CD14-positive monocyte (primary cell): ENCODE measurements at regions not wholly inside any gene's neighbourhood (a gene's known extent, or its start where the extent isn't known, plus 50 kb on each side); places are given as distances from the start of the nearest gene placed in this dataset.

Source experiments
- DNase-seq, 3 donors: peaks; one replicate each; pipeline ENCODE4 v3.0.0-alpha.2; 2011 to 2022
- H2AFZ ChIP-seq: 2 replicates; pipeline ENCODE4 v1.6.0; 2012; ENCODE audit warnings: mild to moderate bottlenecking, low read depth, low read length, inconsistent platforms; ENCODE audit not compliant: insufficient read depth, poor library complexity, severe bottlenecking
- H3K27ac ChIP-seq, 2 donors: 1 replicate in 1 of 2; 2 replicates in 1 of 2; pipeline ENCODE4 v1.5.1; 2012 to 2013; ENCODE audit warnings: low read length in 2 of 2, control low read depth in 1 of 2, inconsistent platforms in 1 of 2, low read depth in 1 of 2, mild to moderate bottlenecking in 1 of 2
- H3K27me3 ChIP-seq, 2 donors: one replicate each; pipeline versions ENCODE4 v1.6.0 to v1.6.1; 2011 to 2013; ENCODE audit warnings: low read length in 2 of 2; ENCODE audit not compliant: control insufficient read depth in 2 of 2, insufficient read depth in 2 of 2
- H3K36me3 ChIP-seq, 2 donors: replicated peaks in 1 of 2; 1 replicate in 1 of 2; 2 replicates in 1 of 2; pipeline versions ENCODE4 v1.5.1 to v1.6.1; 2012 to 2013; ENCODE audit warnings: low read length in 2 of 2, control low read depth in 1 of 2, inconsistent platforms in 1 of 2, mild to moderate bottlenecking in 1 of 2; ENCODE audit not compliant: insufficient read depth in 2 of 2, control insufficient read depth in 1 of 2
- H3K4me1 ChIP-seq, 2 donors: 1 replicate in 1 of 2; 2 replicates in 1 of 2; pipeline versions ENCODE4 v1.5.1 to v1.6.1; 2012 to 2013; ENCODE audit warnings: low read length in 2 of 2, control low read depth in 1 of 2, inconsistent platforms in 1 of 2, mild to moderate bottlenecking in 1 of 2, moderate library complexity in 1 of 2; ENCODE audit not compliant: insufficient read depth in 2 of 2, control insufficient read depth in 1 of 2
- H3K4me2 ChIP-seq: replicated peaks from 2 replicates; pipeline ENCODE3; 2012; ENCODE audit warnings: low read length, moderate library complexity, mild to moderate bottlenecking; ENCODE audit not compliant: poor library complexity, severe bottlenecking; ENCODE audit errors: extremely low read depth
- H3K4me3 ChIP-seq, 3 experiments: fragments of 200-600 bp in 1 of 3; sonication (generic) in 1 of 3; replicated peaks in 1 of 3; 1 replicate in 2 of 3; 2 replicates in 1 of 3; pipeline ENCODE4 v1.5.1; 2011 to 2013; ENCODE audit warnings: low read length in 3 of 3, mild to moderate bottlenecking in 3 of 3, control low read depth in 2 of 3, low read depth in 2 of 3, inconsistent platforms in 1 of 3, moderate library complexity in 1 of 3
- H3K79me2 ChIP-seq: 2 replicates; pipeline ENCODE4 v1.6.0; 2012; ENCODE audit warnings: mild to moderate bottlenecking, control low read depth, inconsistent platforms, low read length, moderate library complexity; ENCODE audit not compliant: insufficient read depth
- H3K9ac ChIP-seq: 2 replicates; pipeline ENCODE4 v1.6.0; 2017; ENCODE audit warnings: low read length, mild to moderate bottlenecking; ENCODE audit not compliant: insufficient read depth, poor library complexity, severe bottlenecking
- H3K9me3 ChIP-seq, 2 donors: replicated peaks in 1 of 2; 1 replicate in 1 of 2; 2 replicates in 1 of 2; pipeline versions ENCODE4 v1.5.1 to v1.6.1; 2012 to 2013; ENCODE audit warnings: low read length in 2 of 2, control low read depth in 1 of 2; ENCODE audit not compliant: control insufficient read depth in 1 of 2, insufficient read depth in 1 of 2
- H4K20me1 ChIP-seq: 2 replicates; pipeline ENCODE4 v1.6.0; 2012; ENCODE audit warnings: mild to moderate bottlenecking, low read length, control low read depth, moderate library complexity; ENCODE audit not compliant: insufficient read depth
- H3K27ac Mint-ChIP-seq, 7 donors: one replicate each; pipeline ENCODE4 v1.8.0; 2020; ENCODE audit warnings: mild to moderate bottlenecking in 7 of 7, mixed read lengths in 7 of 7, moderate library complexity in 6 of 7, inconsistent platforms in 2 of 7
- H3K27me3 Mint-ChIP-seq, 3 donors: one replicate each; pipeline ENCODE4 v1.8.0; 2021 to 2022; ENCODE audit warnings: low read depth in 3 of 3, mild to moderate bottlenecking in 3 of 3, mixed read lengths in 3 of 3, moderate library complexity in 3 of 3, inconsistent platforms in 1 of 3
- H3K36me3 Mint-ChIP-seq, 2 donors: one replicate each; pipeline ENCODE4 v1.8.0; 2020; ENCODE audit warnings: mixed read lengths in 2 of 2, inconsistent platforms in 1 of 2, mild to moderate bottlenecking in 1 of 2
- H3K4me1 Mint-ChIP-seq: one replicate; pipeline ENCODE4 v1.8.0; 2020; ENCODE audit warnings: mild to moderate bottlenecking, mixed read lengths
- H3K4me3 Mint-ChIP-seq, 2 donors: one replicate each; pipeline ENCODE4 v1.8.0; 2020; ENCODE audit warnings: mild to moderate bottlenecking in 2 of 2, mixed read lengths in 2 of 2, moderate library complexity in 1 of 2
- H3K9me3 Mint-ChIP-seq, 7 donors: one replicate each; pipeline ENCODE4 v1.8.0; 2020 to 2022; ENCODE audit warnings: mixed read lengths in 7 of 7, mild to moderate bottlenecking in 6 of 7, moderate library complexity in 6 of 7, inconsistent platforms in 2 of 7
- CTCF ChIP-seq: fragments of 200-600 bp; IDR thresholded peaks from one replicate; pipeline ENCODE4 v1.8.0; 2022; ENCODE audit warnings: antibody characterized with exemption, mild to moderate bottlenecking
- WGBS: methylation state at CpG from one replicate; pipeline ENCODE4 v1.1.5; 2013; ENCODE audit warnings: missing lambda C conversion rate; ENCODE audit not compliant: insufficient coverage; 5-methylcytosine and 5-hydroxymethylcytosine counted together
- intact Hi-C, 2 donors: fragments of 100-400 bp; cut with micrococcal nuclease; formaldehyde crosslinking; loops; one replicate each; pipeline versions ENCODE4 v1.15.0 to v1.15.1; 2023

GRCh38 chr15:35958975-35959374, 413.0 kb upstream of the DPH6 start:
- intact Hi-C loops = no loop called here
- H3K9me3 Mint-ChIP-seq = peaks cover 0 to 3% (median 2%) of the 10 kb centered on the region in 7 donors
- H3K36me3 Mint-ChIP-seq = no peaks in the 10 kb centered on the region
- H3K4me1 Mint-ChIP-seq = no peaks in the 10 kb centered on the region
- Histone ChIP-seq H3K4me1 (no peaks in the 10 kb centered on the region), H3K9ac (no peak overlapping the region), H3K27ac (no peak overlapping the region), H3K36me3 (no peaks in the 10 kb centered on the region), H3K27me3 (no peaks in the 10 kb centered on the region), H3K79me2 (no peaks in the 10 kb centered on the region), H3K4me3 (no peak overlapping the region), H2AFZ (no peak overlapping the region), H3K4me2 (no peak overlapping the region), H4K20me1 (no peaks in the 10 kb centered on the region), H3K9me3 (peaks cover 0 to 8% of the 10 kb centered on the region in 2 donors)
- no peak overlapping the region for H3K4me3 Mint-ChIP-seq
- WGBS = no CpG with 5 or more reads among the region's 2 CpGs
- no peaks in the 10 kb centered on the region for H3K27me3 Mint-ChIP-seq
- TF ChIP-seq CTCF = no peak
- DNase-seq = no peak
- H3K27ac Mint-ChIP-seq = no peak overlapping the region

GRCh38 chr15:35963326-35963725, 417.4 kb upstream of the DPH6 start:
- no peak overlapping the region for H3K4me2 ChIP-seq
- Mint-ChIP-seq H3K36me3 (no peaks in the 10 kb centered on the region), H3K4me3 (no peak overlapping the region), H3K27ac (no peak overlapping the region), H3K27me3 (peaks cover 0 to 2% (median 0%) of the 10 kb centered on the region in 3 donors), H3K4me1 (no peaks in the 10 kb centered on the region), H3K9me3 (peaks cover 0 to 12% (median 3%) of the 10 kb centered on the region in 7 donors)
- H2AFZ ChIP-seq = no peak overlapping the region
- H3K9me3 ChIP-seq = peaks cover 3 to 8% of the 10 kb centered on the region in 2 donors
- H3K36me3 ChIP-seq = no peaks in the 10 kb centered on the region
- no peak overlapping the region for H3K4me3 ChIP-seq
- TF ChIP-seq CTCF = no peak
- intact Hi-C loops = no loop called here
- no peaks in the 10 kb centered on the region for H3K79me2 ChIP-seq
- H3K27ac ChIP-seq = no peak overlapping the region
- DNase-seq = no peak
- H3K4me1 ChIP-seq = no peaks in the 10 kb centered on the region
- whole genome bisulfite sequencing = no CpG with 5 or more reads among the region's 2 CpGs
- H4K20me1 ChIP-seq = no peaks in the 10 kb centered on the region
- H3K9ac ChIP-seq = no peak overlapping the region
- H3K27me3 ChIP-seq = no peaks in the 10 kb centered on the region
